Lung (tissue), 11 donors: ENCODE measurements at regions not wholly inside any gene's neighbourhood (a gene's known extent, or its start where the extent isn't known, plus 50 kb on each side); places are given as distances from the start of the nearest gene placed in this dataset.

Experiments
- ATAC-seq: fragments of 200-7000 bp; cut with Tn5 transposase; one replicate; pipeline ENCODE4 v1.9.1; 2020; ENCODE audit warnings: moderate number of reproducible peaks; ENCODE audit not compliant: insufficient read depth, low FRiP score
- DNase-seq, 3 donors: peaks; one replicate each; pipeline ENCODE4 v3.0.0-alpha.2; 2013 to 2017
- H3K27ac ChIP-seq, 2 donors: one replicate each; pipeline ENCODE4 v1.5.1; 2013; ENCODE audit warnings: mild to moderate bottlenecking in 2 of 2, moderate library complexity in 2 of 2, control low read depth in 1 of 2, inconsistent platforms in 1 of 2, low read depth in 1 of 2, low read length in 1 of 2
- H3K27me3 ChIP-seq, 3 donors: one replicate each; pipeline ENCODE4 v1.5.1; 2013; ENCODE audit warnings: low read length in 2 of 3; ENCODE audit not compliant: control insufficient read depth in 3 of 3, insufficient read depth in 3 of 3
- H3K36me3 ChIP-seq, 4 donors: one replicate each; pipeline ENCODE4 v1.5.1; 2013; ENCODE audit warnings: low read length in 4 of 4, mild to moderate bottlenecking in 1 of 4, moderate library complexity in 1 of 4; ENCODE audit not compliant: control insufficient read depth in 4 of 4, insufficient read depth in 4 of 4
- H3K4me1 ChIP-seq, 5 donors: one replicate each; pipeline ENCODE4 v1.5.1; 2013; ENCODE audit warnings: low read length in 5 of 5, mild to moderate bottlenecking in 2 of 5, moderate library complexity in 1 of 5; ENCODE audit not compliant: control insufficient read depth in 5 of 5, insufficient read depth in 5 of 5
- H3K4me3 ChIP-seq: one replicate; pipeline ENCODE4 v1.5.1; 2013; ENCODE audit warnings: mild to moderate bottlenecking, control low read depth, moderate library complexity
- H3K9ac ChIP-seq, 2 donors: one replicate each; pipeline ENCODE4 v1.5.1; 2013; ENCODE audit warnings: low read length in 2 of 2, control low read depth in 1 of 2; ENCODE audit not compliant: insufficient read depth in 1 of 2
- H3K9me3 ChIP-seq, 4 donors: one replicate each; pipeline ENCODE4 v1.5.1; 2013; ENCODE audit warnings: low read length in 3 of 4, mild to moderate bottlenecking in 1 of 4, moderate library complexity in 1 of 4; ENCODE audit not compliant: control insufficient read depth in 4 of 4, insufficient read depth in 3 of 4
- WGBS, 2 donors: extraction: QIAGEN DNeasy Blood & Tissue Kit; methylation state at CpG; one replicate each; pipeline ENCODE4 v1.1.7; 2013; 5-methylcytosine and 5-hydroxymethylcytosine counted together
- TF ChIP-seq, protein P1 (sequence below): IDR thresholded peaks from 2 replicates; pipeline ENCODE4 v1.5.1; 2012; ENCODE audit warnings: mild to moderate bottlenecking; ENCODE audit errors: control extremely low read depth, extremely low read depth
- donor health status: control.
- donor health status: control.
- donor health status: Bipolar disorder and iron deficiency.
- donor health status: healthy.
- donor health status: DM: yes; HTN: yes; CAD: no.

- DNase-seq: no peak
- ATAC-seq: no peak
Measured at GRCh38 chr14:53855127-53855526, 101.5 kb downstream of the BMP4 start.

GRCh38 chr14:53851394-53852090 is 105.1 kb downstream of the BMP4 start:
- DNase-seq (peak in 1 of 3 donors; percentile 44), ATAC-seq (no peak)
- no peak overlapping the region for H3K9ac ChIP-seq
- peaks cover 0 to 9% (median 0%) of the 10 kb centered on the region in 5 donors for H3K4me1 ChIP-seq
- no peaks in the 10 kb centered on the region for H3K9me3 ChIP-seq
- 67 to 82% methylated on average over 6 of the region's 6 CpGs for WGBS, 2 donors
- no peak overlapping the region for H3K27ac ChIP-seq
- H3K36me3 ChIP-seq: no peaks in the 10 kb centered on the region
- TF ChIP-seq, protein P1, sequence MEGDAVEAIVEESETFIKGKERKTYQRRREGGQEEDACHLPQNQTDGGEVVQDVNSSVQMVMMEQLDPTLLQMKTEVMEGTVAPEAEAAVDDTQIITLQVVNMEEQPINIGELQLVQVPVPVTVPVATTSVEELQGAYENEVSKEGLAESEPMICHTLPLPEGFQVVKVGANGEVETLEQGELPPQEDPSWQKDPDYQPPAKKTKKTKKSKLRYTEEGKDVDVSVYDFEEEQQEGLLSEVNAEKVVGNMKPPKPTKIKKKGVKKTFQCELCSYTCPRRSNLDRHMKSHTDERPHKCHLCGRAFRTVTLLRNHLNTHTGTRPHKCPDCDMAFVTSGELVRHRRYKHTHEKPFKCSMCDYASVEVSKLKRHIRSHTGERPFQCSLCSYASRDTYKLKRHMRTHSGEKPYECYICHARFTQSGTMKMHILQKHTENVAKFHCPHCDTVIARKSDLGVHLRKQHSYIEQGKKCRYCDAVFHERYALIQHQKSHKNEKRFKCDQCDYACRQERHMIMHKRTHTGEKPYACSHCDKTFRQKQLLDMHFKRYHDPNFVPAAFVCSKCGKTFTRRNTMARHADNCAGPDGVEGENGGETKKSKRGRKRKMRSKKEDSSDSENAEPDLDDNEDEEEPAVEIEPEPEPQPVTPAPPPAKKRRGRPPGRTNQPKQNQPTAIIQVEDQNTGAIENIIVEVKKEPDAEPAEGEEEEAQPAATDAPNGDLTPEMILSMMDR: no peak
- no peaks in the 10 kb centered on the region for H3K27me3 ChIP-seq
- H3K4me3 ChIP-seq: no peak overlapping the region

More at GRCh38 chr14:53855127-53855526, 101.5 kb downstream of the BMP4 start:
- Histone ChIP-seq H3K27ac (no peak overlapping the region), H3K36me3 (no peaks in the 10 kb centered on the region), H3K27me3 (no peaks in the 10 kb centered on the region), H3K9ac (no peak overlapping the region), H3K4me1 (peaks cover 0 to 9% (median 0%) of the 10 kb centered on the region in 5 donors), H3K4me3 (no peak overlapping the region), H3K9me3 (no peaks in the 10 kb centered on the region)
- TF ChIP-seq, protein P1: no peak

- Histone ChIP-seq H3K36me3 (no peaks in the 10 kb centered on the region), H3K27ac (no peak overlapping the region), H3K9ac (no peak overlapping the region), H3K4me3 (no peak overlapping the region), H3K4me1 (peaks cover 0 to 9% (median 0%) of the 10 kb centered on the region in 5 donors), H3K9me3 (no peaks in the 10 kb centered on the region), H3K27me3 (no peaks in the 10 kb centered on the region)
- no peak for DNase-seq
- TF ChIP-seq, protein P1: no peak
- 52 to 69% methylated on average over 4 of the region's 4 CpGs for WGBS, 2 donors
- ATAC-seq: peak; percentile 37
Measured at GRCh38 chr14:53850714-53851296, 105.8 kb downstream of the BMP4 start.
